ENCODE measurements at regions not wholly inside any gene's neighbourhood (a gene's known extent, or its start where the extent isn't known, plus 50 kb on each side); places are given as distances from the start of the nearest gene placed in this dataset.
"Not testable (repeated sequence)": the region's sequence is repeated elsewhere in the genome, so short reads cannot be mapped to it uniquely, and the experiment has no call there.

- no peak for DNase-seq
Observed at GRCh38 chr12:74171478-74171909, 366.1 kb upstream of the ATXN7L3B start.

- DNase-seq: not testable (repeated sequence)
Observed at GRCh38 chr12:74174961-74175360, 362.7 kb upstream of the ATXN7L3B start.

GRCh38 chr12:74185360-74185759, 352.3 kb upstream of the ATXN7L3B start:
- no peak for DNase-seq

- no peak for DNase-seq
Observed at GRCh38 chr12:74193191-74193590, 344.4 kb upstream of the ATXN7L3B start.

- DNase-seq: no peak
Observed at GRCh38 chr12:74204236-74204635, 333.4 kb upstream of the ATXN7L3B start.

- no peak for DNase-seq
Observed at GRCh38 chr12:74227846-74228545, 309.6 kb upstream of the ATXN7L3B start.

GRCh38 chr12:74229671-74230070, 308.0 kb upstream of the ATXN7L3B start:
- DNase-seq: no peak

GRCh38 chr12:74235342-74235741, 302.3 kb upstream of the ATXN7L3B start:
- DNase-seq: no peak

GRCh38 chr12:74241341-74241740, 296.3 kb upstream of the ATXN7L3B start:
- no peak for DNase-seq

- no peak for DNase-seq
Observed at GRCh38 chr12:74242088-74242487, 295.5 kb upstream of the ATXN7L3B start.

GRCh38 chr12:74245458-74245857, 292.2 kb upstream of the ATXN7L3B start:
- DNase-seq: no peak

- DNase-seq: no peak
Observed at GRCh38 chr12:74250891-74251290, 286.7 kb upstream of the ATXN7L3B start.

GRCh38 chr12:74253826-74254225, 283.8 kb upstream of the ATXN7L3B start:
- not testable (repeated sequence) for DNase-seq

- no peak for DNase-seq
Observed at GRCh38 chr12:74254784-74255183, 282.9 kb upstream of the ATXN7L3B start.

- DNase-seq: no peak
Observed at GRCh38 chr12:74259199-74259598, 278.4 kb upstream of the ATXN7L3B start.

- no peak for DNase-seq
Observed at GRCh38 chr12:74264692-74265091, 272.9 kb upstream of the ATXN7L3B start.

- DNase-seq: not testable (repeated sequence)
Observed at GRCh38 chr12:74269355-74269754, 268.3 kb upstream of the ATXN7L3B start.

- DNase-seq: no peak
Observed at GRCh38 chr12:74280156-74280655, 257.4 kb upstream of the ATXN7L3B start.

- not testable (repeated sequence) for DNase-seq
Observed at GRCh38 chr12:74281401-74282180, 256.0 kb upstream of the ATXN7L3B start.

GRCh38 chr12:74283646-74284045, 254.0 kb upstream of the ATXN7L3B start:
- no peak for DNase-seq

GRCh38 chr12:74285773-74286172, 251.9 kb upstream of the ATXN7L3B start:
- DNase-seq: no peak

- DNase-seq: no peak
Observed at GRCh38 chr12:74286254-74286653, 251.4 kb upstream of the ATXN7L3B start.

GRCh38 chr12:74292351-74293194, 245.1 kb upstream of the ATXN7L3B start:
- no peak for DNase-seq
